ENCODE measurements at regions not wholly inside any gene's neighbourhood (a gene's known extent, or its start where the extent isn't known, plus 50 kb on each side); places are given as distances from the start of the nearest gene placed in this dataset.

DNA sequence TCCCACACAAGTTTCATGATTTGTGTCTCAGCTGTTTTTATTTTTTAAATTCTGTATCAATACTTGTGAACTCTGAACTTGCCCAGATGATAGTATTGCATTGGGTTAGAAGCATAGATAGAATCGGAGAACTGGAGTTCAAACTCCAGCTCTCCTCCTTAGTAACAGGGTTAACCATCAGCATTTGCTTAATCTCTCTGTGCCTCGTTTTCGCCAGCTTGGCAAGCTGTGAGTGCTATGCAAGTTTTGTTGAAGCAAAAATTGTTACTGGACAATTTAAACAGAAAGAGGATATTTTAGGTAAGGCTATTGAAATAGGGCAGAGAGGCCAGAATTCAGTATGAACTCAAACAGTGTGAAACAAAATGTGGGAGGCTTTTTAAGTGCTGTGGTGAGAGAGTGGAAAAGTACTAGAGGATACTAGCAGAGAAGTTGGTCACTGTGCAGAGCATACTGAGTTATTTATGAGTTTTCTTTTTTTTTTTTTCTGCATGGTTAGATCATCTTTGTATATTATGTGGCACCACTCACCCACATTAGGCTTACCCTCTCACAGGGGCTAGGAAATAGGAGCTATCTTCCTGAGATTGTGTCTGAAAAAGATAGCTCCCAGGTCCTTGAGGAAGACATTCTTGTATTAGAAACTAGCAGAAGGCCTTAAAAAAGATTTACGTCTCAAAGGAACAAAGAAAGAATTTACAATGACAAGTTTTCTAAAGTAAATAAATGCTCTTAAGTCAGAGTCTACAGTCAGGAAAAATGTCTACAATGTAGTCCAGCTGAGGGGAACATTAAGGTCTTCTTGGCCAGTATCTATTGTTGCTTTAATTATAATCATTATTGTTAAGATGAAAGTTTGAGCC is 1126.6 kb downstream of the FAT4 start:
- H3K9me3 ChIP-seq (ENCODE audit: control insufficient read depth in 4 of 4, low read length in 3 of 4): no peaks in the 10 kb centered on the region
- 48% methylated on average over 4 of the region's 4 CpGs for WGBS
- DNase-seq (ENCODE audit: low spot score): no peak
- no peaks in the 10 kb centered on the region for H3K27me3 ChIP-seq (ENCODE audit: control insufficient read depth in 4 of 4, insufficient read depth in 4 of 4, low read length in 3 of 4)
- no peak overlapping the region for H3K9ac ChIP-seq (ENCODE audit: low read depth in 1 of 2, low read length in 2 of 2)
- H3K36me3 ChIP-seq (ENCODE audit: control insufficient read depth in 4 of 4, insufficient read depth in 3 of 4, low read depth in 1 of 4, low read length in 3 of 4): no peaks in the 10 kb centered on the region
- no peaks in the 10 kb centered on the region for H3K4me1 ChIP-seq (ENCODE audit: control insufficient read depth in 4 of 4, insufficient read depth in 4 of 4, low read length in 3 of 4)
- H3K27ac ChIP-seq (ENCODE audit: low read depth in 1 of 2, low read length in 2 of 2): no peak overlapping the region
- TF ChIP-seq RAD21 (IDR thresholded peaks at IDR 0.05) (no peak), SP1 (IDR thresholded peaks at IDR 0.05) (no peak), FOXA1 (IDR thresholded peaks at IDR 0.05) (no peak), NR2F2 (IDR thresholded peaks at IDR 0.05) (no peak), EGR1 (IDR thresholded peaks at IDR 0.05; ENCODE audit: low read depth in 2 of 2) (no peak), YY1 (IDR thresholded peaks at IDR 0.05) (no peak), FOXA2 (IDR thresholded peaks at IDR 0.05) (no peak), HNF4G (IDR thresholded peaks at IDR 0.05) (no peak), RXRA (IDR thresholded peaks at IDR 0.05) (no peak), JUND (IDR thresholded peaks at IDR 0.05) (no peak), TAF1 (conservative IDR thresholded peaks at IDR 0.05) (no peak)
- TF ChIP-seq, protein P1, sequence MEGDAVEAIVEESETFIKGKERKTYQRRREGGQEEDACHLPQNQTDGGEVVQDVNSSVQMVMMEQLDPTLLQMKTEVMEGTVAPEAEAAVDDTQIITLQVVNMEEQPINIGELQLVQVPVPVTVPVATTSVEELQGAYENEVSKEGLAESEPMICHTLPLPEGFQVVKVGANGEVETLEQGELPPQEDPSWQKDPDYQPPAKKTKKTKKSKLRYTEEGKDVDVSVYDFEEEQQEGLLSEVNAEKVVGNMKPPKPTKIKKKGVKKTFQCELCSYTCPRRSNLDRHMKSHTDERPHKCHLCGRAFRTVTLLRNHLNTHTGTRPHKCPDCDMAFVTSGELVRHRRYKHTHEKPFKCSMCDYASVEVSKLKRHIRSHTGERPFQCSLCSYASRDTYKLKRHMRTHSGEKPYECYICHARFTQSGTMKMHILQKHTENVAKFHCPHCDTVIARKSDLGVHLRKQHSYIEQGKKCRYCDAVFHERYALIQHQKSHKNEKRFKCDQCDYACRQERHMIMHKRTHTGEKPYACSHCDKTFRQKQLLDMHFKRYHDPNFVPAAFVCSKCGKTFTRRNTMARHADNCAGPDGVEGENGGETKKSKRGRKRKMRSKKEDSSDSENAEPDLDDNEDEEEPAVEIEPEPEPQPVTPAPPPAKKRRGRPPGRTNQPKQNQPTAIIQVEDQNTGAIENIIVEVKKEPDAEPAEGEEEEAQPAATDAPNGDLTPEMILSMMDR (IDR thresholded peaks at IDR 0.05; ENCODE audit: low read depth, low read length, missing input control): no peak
- TF ChIP-seq, protein P2, sequence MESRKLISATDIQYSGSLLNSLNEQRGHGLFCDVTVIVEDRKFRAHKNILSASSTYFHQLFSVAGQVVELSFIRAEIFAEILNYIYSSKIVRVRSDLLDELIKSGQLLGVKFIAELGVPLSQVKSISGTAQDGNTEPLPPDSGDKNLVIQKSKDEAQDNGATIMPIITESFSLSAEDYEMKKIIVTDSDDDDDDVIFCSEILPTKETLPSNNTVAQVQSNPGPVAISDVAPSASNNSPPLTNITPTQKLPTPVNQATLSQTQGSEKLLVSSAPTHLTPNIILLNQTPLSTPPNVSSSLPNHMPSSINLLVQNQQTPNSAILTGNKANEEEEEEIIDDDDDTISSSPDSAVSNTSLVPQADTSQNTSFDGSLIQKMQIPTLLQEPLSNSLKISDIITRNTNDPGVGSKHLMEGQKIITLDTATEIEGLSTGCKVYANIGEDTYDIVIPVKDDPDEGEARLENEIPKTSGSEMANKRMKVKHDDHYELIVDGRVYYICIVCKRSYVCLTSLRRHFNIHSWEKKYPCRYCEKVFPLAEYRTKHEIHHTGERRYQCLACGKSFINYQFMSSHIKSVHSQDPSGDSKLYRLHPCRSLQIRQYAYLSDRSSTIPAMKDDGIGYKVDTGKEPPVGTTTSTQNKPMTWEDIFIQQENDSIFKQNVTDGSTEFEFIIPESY (IDR thresholded peaks at IDR 0.05): no peak
- TF ChIP-seq, protein P3, sequence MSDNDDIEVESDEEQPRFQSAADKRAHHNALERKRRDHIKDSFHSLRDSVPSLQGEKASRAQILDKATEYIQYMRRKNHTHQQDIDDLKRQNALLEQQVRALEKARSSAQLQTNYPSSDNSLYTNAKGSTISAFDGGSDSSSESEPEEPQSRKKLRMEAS (IDR thresholded peaks at IDR 0.05): no peak
- TF ChIP-seq, protein P4, sequence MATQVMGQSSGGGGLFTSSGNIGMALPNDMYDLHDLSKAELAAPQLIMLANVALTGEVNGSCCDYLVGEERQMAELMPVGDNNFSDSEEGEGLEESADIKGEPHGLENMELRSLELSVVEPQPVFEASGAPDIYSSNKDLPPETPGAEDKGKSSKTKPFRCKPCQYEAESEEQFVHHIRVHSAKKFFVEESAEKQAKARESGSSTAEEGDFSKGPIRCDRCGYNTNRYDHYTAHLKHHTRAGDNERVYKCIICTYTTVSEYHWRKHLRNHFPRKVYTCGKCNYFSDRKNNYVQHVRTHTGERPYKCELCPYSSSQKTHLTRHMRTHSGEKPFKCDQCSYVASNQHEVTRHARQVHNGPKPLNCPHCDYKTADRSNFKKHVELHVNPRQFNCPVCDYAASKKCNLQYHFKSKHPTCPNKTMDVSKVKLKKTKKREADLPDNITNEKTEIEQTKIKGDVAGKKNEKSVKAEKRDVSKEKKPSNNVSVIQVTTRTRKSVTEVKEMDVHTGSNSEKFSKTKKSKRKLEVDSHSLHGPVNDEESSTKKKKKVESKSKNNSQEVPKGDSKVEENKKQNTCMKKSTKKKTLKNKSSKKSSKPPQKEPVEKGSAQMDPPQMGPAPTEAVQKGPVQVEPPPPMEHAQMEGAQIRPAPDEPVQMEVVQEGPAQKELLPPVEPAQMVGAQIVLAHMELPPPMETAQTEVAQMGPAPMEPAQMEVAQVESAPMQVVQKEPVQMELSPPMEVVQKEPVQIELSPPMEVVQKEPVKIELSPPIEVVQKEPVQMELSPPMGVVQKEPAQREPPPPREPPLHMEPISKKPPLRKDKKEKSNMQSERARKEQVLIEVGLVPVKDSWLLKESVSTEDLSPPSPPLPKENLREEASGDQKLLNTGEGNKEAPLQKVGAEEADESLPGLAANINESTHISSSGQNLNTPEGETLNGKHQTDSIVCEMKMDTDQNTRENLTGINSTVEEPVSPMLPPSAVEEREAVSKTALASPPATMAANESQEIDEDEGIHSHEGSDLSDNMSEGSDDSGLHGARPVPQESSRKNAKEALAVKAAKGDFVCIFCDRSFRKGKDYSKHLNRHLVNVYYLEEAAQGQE (IDR thresholded peaks at IDR 0.05): no peak
- TF ChIP-seq, protein P5, sequence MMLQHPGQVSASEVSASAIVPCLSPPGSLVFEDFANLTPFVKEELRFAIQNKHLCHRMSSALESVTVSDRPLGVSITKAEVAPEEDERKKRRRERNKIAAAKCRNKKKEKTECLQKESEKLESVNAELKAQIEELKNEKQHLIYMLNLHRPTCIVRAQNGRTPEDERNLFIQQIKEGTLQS (IDR thresholded peaks at IDR 0.05): no peak
- H3K4me3 ChIP-seq (ENCODE audit: low read depth in 1 of 3, low read length in 3 of 3): no peak overlapping the region
